Transverse colon (tissue), 4 donors: ENCODE measurements at regions not wholly inside any gene's neighbourhood (a gene's known extent, or its start where the extent isn't known, plus 50 kb on each side); places are given as distances from the start of the nearest gene placed in this dataset.

Experiments used
- CTCF ChIP-seq, 5 experiments: fragments of 200-600 bp in 3 of 5; fragments of 450-650 bp in 2 of 5; sonication (generic) in 3 of 5; IDR thresholded peaks; 1 replicate in 2 of 5; 2 replicates in 3 of 5; pipeline ENCODE4 v1.5.1; 2016 to 2017; ENCODE audit warnings: antibody characterized with exemption in 5 of 5, inconsistent platforms in 3 of 5, mild to moderate bottlenecking in 2 of 5, moderate library complexity in 1 of 5
- EP300 ChIP-seq: sonication (generic); formaldehyde crosslinking; IDR thresholded peaks from one replicate; pipeline ENCODE4 v1.6.1; 2017; ENCODE audit warnings: antibody characterized with exemption, low read depth
- POLR2AphosphoS5 ChIP-seq, 3 donors: sonication (generic); formaldehyde crosslinking; IDR thresholded peaks; one replicate each; pipeline ENCODE4 v1.6.1; 2016; ENCODE audit warnings: antibody characterized with exemption in 3 of 3

DNA sequence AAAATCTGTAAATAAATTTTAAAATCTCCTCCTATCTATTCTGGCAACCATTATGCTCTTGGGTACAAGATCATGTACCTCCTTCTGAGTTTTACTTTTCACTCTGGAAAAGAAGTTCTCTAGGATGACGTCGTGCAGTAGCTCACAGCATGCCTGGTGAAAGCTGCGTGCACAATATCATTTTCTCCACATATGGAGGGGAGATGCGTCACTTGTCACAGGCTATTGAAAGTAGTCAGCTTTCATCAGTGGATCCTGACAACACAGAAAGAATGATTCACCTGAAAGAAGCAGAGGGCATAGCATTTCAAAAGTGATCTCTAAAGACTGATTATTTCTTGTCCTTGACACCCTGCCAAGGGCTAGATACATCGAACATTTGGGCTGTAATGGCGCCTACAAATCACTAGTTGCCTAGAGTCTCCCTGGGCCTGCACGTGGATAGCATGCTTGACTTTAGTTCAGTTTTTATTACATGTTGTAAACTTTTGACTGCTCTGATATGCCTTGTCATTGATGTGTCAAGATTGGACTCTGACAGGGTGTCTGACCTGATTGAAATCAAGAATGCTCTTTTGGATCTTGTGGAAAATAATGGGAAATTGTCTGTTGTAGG lies 1365.6 kb downstream of the OLFM4 start:
- TF ChIP-seq EP300 (no peak), CTCF (IDR thresholded peaks at IDR 0.05) (no peak), POLR2AphosphoS5 (IDR thresholded peaks at IDR 0.05) (no peak)
